ENCODE measurements at regions not wholly inside any gene's neighbourhood (a gene's known extent, or its start where the extent isn't known, plus 50 kb on each side); places are given as distances from the start of the nearest gene placed in this dataset.
"Not testable (repeated sequence)": the region's sequence is repeated elsewhere in the genome, so short reads cannot be mapped to it uniquely, and the experiment has no call there.

- ATAC-seq, result no peak
Observed at GRCh38 chr14:35987731-35988130, 161.6 kb downstream of the BRMS1L start.

DNA sequence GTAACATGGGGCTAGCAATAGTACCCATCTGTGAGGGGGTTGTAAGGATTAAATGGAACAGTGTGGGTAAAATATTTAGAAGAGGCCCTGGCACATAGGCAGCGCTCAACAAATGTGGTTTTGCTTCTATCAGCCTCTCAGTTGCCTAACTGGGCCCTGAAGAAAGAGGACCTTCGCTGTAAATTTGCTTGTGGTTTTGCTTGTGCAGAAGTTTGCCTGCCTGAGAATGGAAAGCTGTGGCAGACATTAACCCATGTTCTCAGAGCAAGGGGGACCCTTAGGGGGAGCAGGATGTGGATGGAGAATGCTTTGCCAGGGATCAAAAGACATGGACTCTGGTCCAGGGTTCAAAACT is 160.1 kb downstream of the BRMS1L start:
- ATAC-seq, result no peak

GRCh38 chr14:35985474-35986218 is 159.5 kb downstream of the BRMS1L start:
- ATAC-seq, result no peak

DNA sequence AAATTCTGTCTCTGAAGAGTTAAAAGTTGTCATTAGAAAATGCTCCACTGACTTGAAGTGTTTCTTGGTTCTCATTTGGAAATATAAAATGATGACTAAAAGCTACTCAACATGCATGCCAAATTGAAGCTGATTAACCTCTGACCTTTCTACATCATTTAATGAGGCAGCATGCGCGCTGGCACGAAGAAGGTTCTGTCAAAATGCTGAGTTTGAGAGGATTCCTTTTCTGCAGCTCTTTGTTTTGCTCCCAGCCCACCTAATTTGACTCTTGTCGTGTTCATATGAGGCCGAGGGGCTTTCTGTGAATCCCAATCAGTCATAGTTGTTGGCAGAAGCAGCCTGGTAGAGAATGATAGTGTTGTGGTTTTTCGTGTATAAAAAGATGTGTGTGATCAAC is 153.4 kb downstream of the BRMS1L start:
- no peak for ATAC-seq

DNA sequence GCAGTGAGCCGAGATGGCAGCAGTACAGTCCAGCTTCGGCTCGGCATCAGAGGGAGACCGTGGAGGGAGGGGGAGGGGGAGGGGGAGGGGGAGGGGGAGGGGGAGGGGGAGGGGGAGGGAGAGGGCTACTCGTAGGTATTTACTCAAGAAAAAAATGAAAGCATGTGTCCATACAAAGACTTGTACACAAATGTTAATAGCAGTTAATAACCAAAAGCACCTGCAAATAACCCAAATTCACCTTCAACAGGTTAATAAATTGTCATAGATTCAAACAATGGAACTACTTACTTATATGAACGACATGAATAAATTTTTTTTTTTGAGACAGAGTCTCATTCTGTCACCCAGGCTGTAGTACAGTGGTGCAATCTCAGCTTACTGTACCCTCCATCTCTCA is 152.4 kb downstream of the BRMS1L start:
- ATAC-seq, result no peak

DNA sequence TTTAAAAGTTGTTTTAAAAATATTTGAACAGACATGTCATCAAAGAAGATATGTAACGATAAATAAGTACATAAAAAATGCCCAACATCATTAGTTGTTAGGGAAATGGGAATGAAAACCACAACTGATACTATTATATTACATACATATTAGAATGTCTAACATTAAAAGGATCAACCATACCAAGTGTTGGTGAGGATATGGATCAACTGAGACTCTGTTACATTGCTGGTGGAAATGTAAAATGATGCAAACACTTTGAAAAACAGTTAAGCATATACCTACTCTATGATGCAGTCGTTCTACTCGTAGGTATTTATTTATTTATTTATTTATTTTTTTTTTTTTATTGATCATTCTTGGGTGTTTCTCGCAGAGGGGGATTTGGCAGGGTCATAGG is 149.7 kb downstream of the BRMS1L start:
- ATAC-seq, result no peak

DNA sequence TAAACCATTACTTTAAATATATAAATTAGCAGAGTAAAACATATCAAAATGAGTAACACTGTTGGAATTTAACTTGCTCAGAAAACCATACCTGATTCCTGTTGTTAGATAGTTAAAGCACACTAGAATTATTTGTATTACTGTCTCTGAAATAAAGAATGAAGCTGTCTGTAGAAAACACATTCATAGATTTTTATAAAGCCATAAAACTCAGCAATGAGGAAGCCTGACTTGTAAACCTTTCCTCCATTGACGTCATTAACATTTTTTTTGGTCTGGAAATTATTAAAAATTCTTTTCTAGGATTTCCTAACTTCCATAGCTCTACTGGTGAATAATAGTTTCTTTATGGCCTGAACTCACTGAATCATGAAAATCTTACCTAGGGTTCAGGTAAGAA is 147.6 kb downstream of the BRMS1L start:
- no peak for ATAC-seq

- ATAC-seq, result no peak
Observed at GRCh38 chr14:35971965-35972630, 146.0 kb downstream of the BRMS1L start.

- no peak for ATAC-seq
Observed at GRCh38 chr14:35969310-35969709, 143.2 kb downstream of the BRMS1L start.

DNA sequence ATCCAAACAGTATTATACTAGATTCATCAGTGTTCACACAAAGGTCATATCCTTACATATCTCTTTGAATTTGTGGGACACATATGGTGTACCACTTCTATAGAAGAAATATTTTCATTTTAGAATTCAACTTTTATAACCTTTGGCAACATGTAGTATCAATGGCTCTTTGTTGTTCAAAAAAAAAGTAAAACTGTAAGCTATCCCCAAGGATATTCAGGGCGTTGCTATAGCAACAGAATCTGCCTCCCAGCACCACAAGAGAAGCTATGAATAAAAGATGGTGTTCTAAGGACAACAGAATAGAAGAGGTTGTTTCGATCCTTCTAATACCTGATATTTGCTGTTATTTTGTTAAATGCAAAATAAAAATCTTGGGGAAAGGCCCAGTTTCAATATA is 139.3 kb downstream of the BRMS1L start:
- ATAC-seq, result no peak

GRCh38 chr14:35964697-35965286 is 138.7 kb downstream of the BRMS1L start:
- no peak for ATAC-seq

- no peak for ATAC-seq
Observed at GRCh38 chr14:35963209-35963608, 137.1 kb downstream of the BRMS1L start.

DNA sequence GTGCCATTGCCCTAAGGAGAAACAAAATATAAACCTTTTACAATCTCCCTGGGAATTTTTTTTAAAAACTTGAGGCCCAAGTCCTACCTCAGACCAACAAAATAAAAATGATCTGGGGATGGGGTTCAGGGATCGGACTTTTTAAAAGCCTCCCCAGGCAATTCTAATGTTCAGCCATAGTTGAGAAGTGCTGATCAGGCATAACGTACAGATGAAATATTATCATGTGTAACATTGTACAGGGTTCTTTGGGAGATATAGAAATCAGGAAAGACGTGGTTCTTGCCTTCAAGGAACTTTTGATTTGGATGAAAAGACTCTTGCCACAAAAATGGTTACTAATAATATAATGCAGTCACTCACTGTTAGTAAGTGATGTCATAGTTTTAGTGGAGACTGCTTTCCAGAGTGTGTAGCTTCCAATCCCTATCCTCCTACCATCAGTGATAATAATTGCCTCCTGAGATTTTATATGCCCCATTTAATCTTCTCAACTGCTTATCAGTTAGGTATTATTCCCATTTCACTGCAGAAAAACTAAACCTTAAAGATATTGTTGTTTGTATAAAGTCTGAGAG is 135.6 kb downstream of the BRMS1L start:
- no peak for ATAC-seq

- ATAC-seq, result no peak
Observed at GRCh38 chr14:35959835-35960234, 133.7 kb downstream of the BRMS1L start.

DNA sequence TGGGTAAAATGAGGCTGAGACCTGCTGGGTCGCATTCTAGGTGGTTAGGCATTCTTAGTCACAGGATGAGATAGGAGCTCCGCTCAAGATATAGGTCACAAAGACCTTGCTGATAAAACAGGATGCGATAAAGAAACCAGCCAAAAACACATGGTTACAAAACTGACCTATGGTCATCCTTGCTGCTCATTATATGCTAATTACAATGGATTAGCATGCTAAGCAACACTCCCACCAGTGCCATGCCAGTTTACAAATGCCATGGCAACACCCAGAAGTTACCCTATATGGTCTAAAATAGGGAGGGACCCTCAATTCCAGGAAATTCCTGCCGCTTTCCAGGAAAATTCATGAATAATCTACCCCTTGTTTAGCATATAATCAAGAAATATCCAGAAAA is 132.4 kb downstream of the BRMS1L start:
- no peak for ATAC-seq

DNA sequence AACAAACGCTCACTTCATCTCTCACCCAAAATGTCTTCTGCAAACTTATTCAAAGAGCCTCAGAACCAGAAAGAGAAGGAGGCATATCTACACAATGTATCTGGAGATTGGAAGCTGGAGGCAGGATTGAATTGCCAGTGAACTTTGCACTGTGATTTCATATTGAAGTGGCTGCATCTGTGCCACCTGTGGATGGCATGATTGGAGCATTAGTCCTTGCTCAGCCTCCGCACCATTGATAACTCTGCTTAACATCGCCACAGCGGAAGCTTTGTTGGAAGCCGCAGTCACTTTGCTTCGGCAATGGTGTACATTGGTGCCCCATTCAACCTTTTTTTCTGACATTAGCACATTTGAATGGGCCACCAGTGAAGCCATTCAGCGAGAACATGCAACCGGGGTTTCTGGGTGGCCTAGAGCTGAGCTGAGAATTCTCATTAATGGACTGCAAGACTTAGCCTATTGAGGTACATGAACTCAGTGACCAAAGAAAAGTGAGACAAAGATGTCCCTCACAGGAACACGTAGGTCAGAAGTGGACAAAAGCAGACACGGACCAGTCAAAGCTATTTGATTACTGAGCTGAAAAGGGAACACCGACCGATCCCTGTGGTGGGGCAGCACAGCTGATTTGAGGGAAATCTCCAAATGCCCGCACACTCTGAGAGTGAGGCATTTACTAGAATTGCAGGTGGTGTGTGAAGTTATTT is 130.4 kb downstream of the BRMS1L start:
- ATAC-seq, result no peak

- ATAC-seq, result no peak
Observed at GRCh38 chr14:35952584-35952983, 126.4 kb downstream of the BRMS1L start.

DNA sequence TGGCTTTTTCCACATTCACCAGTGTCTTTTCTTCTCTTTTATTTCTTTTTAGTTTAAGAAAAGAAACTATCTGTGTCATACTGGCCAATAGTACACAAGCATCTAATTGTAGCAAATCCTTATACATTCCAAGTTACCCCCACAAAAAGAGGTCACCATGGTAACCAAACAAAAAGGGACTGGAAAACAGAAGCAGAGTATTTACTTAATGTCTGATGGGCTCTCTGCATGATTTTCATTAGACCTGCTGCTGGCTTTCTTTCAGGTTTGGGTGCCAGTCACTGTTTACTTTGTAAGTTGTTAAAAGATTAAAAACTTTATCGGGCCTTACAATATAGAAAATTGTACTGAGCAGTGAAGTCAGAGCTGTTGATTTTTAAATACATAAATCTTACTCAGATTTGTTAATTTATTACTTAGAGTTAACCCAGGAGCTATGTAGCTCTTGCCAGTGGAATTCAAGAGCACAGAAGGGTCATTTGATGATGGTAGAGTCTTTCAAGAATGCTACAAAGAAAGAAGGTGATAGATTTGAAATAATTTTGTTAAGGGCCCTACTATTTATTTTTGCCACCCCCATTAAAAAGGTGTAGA is 123.9 kb downstream of the BRMS1L start:
- ATAC-seq, result no peak

- ATAC-seq, result not testable (repeated sequence)
Observed at GRCh38 chr14:35947983-35948382, 121.8 kb downstream of the BRMS1L start.

- no peak for ATAC-seq
Observed at GRCh38 chr14:35944847-35945246, 118.7 kb downstream of the BRMS1L start.

DNA sequence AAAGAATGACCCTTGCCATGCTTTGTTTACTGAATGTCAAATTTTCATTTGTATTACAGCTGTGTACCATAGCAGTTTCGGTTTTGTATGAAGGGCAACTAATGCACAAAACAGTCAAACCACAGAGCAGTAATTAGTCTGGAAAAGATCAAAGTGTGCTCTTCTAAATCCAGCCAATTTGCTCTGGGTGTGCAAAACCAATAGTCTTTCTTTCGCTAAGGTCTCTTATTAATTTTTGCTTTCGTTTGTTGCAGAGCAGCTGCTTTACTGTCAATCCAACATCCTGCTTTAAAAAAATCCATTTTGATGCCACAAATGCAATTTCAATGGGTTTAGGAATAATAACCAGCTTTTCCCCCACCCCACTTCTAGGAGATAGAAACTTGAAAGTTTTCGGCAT is 114.2 kb downstream of the BRMS1L start:
- ATAC-seq, result no peak

DNA sequence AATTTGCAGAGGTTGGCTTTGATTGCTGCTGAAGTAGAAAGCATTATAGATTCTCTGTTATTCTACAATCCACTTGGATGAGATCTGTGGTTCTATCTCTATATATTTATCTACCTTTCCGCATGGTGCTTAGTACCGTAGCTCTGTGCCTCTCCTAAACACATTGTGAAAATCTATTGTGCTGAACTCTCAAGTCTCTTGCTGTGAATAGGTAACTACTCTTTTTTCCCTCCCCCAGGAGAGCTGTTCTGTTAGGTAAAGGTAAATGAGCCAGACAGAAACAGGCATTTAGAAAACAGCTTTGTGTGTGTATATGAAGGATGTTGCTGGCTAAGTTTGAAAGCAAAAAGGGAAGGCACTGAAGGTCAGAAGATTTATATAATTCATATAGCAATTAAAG is 112.6 kb downstream of the BRMS1L start:
- no peak for ATAC-seq

- ATAC-seq, result no peak
Observed at GRCh38 chr14:35934499-35934898, 108.4 kb downstream of the BRMS1L start.

Measured in esophagus mucosa (tissue), 1 donor.